Cardiac muscle cell (in vitro differentiated cells and primary cell): ENCODE measurements at regions not wholly inside any gene's neighbourhood (a gene's known extent, or its start where the extent isn't known, plus 50 kb on each side); places are given as distances from the start of the nearest gene placed in this dataset.
"Not testable (repeated sequence)": the region's sequence is repeated elsewhere in the genome, so short reads cannot be mapped to it uniquely, and the experiment has no call there.

Experiments
- DNase-seq, 2 donors: peaks; one replicate each; pipeline versions ENCODE4 v3.0.0 to v3.0.0-alpha.2; 2010 to 2017; ENCODE audit warnings: low read depth in 1 of 2, low spot score in 1 of 2
- H3K27ac ChIP-seq: fragments of 200-600 bp; sonication (generic); 2 replicates; pipeline ENCODE4 v1.5.1; 2016
- H3K27me3 ChIP-seq: fragments of 200-600 bp; sonication (generic); 2 replicates; pipeline ENCODE4 v1.6.0; 2016; ENCODE audit warnings: control low read depth
- H3K36me3 ChIP-seq: fragments of 200-600 bp; sonication (generic); 2 replicates; pipeline ENCODE4 v1.5.1; 2016; ENCODE audit warnings: control low read depth
- H3K4me1 ChIP-seq: fragments of 200-600 bp; sonication (generic); 2 replicates; pipeline ENCODE4 v1.8.1; 2017; ENCODE audit warnings: low read depth, mild to moderate bottlenecking, mixed run types
- H3K4me3 ChIP-seq: fragments of 200-600 bp; sonication (generic); 2 replicates; pipeline ENCODE4 v1.5.1; 2016; ENCODE audit warnings: mild to moderate bottlenecking
- H3K9me3 ChIP-seq: fragments of 200-600 bp; sonication (generic); 2 replicates; pipeline ENCODE4 v1.5.1; 2017; ENCODE audit warnings: low read depth, mild to moderate bottlenecking, control low read depth
- TF ChIP-seq, protein P1 (sequence below): IDR thresholded peaks from 2 replicates; pipeline ENCODE4 v1.5.1; 2012; ENCODE audit warnings: low read depth, mild to moderate bottlenecking, low read length

DNA sequence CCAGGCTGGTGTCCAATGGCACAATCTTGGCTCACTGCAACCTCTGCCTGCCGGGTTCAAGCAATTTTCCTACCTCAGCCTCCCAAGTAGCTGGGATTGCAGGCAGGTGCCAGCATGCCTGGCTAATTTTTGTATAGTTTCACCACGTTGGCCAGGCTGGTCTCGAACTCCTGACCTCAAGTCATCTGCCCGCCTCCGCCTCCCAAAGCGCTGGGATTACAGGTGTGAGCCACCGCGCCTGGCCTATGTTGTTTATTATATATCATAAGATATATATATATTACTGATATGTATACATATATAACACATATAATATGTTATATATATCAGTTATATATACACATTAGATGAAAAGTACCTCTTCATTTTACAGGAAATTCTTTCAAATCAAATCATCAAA, 914.7 kb downstream of the FOXD4L5 start:
- H3K4me1 ChIP-seq, DNase-seq, H3K36me3 ChIP-seq, H3K27ac ChIP-seq, H3K27me3 ChIP-seq, H3K9me3 ChIP-seq, H3K4me3 ChIP-seq: not testable (repeated sequence)

DNA sequence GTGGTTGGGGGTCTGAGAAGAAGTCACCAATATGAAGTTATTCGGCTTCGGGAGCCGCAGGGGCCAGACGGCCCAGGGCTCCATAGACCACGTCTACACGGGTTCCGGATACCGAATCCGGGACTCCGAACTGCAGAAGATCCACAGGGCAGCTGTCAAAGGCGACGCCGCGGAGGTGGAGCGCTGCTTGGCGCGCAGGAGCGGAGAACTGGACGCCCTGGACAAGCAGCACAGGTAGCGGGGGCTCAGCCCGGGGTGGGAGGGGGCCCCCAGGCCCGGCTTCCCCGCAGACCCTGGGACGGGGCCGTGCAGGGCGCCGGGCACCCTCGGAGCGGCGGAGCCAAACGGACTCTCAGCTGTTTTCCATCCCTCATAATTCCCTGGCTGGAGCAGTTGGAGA, 915.4 kb downstream of the FOXD4L5 start:
- not testable (repeated sequence) for H3K9me3 ChIP-seq, H3K27me3 ChIP-seq, H3K36me3 ChIP-seq, H3K4me3 ChIP-seq, DNase-seq, H3K4me1 ChIP-seq, H3K27ac ChIP-seq

DNA sequence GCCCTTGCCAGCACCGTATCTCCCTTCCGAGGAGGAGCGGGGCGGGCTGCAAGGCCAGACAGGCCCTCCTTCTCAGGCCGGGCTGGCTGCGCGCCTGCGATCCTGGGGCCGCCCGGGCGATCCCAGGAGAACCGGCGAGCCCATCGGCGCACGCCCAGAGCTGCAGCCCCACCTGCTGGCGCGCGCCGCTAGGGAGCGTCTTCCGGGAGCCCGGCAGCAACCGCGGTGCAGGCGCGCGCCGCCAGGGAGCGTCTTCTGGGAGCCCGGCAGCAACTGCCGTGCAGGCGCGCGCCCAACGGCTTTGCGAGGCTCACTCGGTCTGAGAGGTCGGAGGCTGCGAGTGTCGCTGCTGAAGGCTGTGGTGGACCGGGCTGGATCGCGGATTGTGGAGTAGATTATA, 915.9 kb downstream of the FOXD4L5 start:
- not testable (repeated sequence) for H3K4me3 ChIP-seq, H3K4me1 ChIP-seq, H3K27ac ChIP-seq, H3K36me3 ChIP-seq, DNase-seq, H3K9me3 ChIP-seq, H3K27me3 ChIP-seq
- TF ChIP-seq, protein P1, sequence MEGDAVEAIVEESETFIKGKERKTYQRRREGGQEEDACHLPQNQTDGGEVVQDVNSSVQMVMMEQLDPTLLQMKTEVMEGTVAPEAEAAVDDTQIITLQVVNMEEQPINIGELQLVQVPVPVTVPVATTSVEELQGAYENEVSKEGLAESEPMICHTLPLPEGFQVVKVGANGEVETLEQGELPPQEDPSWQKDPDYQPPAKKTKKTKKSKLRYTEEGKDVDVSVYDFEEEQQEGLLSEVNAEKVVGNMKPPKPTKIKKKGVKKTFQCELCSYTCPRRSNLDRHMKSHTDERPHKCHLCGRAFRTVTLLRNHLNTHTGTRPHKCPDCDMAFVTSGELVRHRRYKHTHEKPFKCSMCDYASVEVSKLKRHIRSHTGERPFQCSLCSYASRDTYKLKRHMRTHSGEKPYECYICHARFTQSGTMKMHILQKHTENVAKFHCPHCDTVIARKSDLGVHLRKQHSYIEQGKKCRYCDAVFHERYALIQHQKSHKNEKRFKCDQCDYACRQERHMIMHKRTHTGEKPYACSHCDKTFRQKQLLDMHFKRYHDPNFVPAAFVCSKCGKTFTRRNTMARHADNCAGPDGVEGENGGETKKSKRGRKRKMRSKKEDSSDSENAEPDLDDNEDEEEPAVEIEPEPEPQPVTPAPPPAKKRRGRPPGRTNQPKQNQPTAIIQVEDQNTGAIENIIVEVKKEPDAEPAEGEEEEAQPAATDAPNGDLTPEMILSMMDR: peak; percentile 21

DNA sequence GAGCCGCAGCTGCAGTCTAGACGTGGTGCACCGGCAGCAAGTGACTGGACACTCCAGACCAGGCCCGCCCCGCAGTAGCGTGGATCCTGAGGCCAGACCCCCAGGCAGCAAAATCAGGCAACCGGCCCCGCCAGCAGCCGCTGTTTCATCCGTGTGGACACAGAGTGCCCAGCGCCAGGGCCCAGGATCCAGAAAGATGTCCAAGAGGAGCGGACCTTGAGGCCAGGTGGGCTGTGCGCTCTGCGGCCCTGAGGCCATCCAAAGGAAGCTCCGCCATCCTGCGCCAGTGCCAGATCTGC, 916.4 kb downstream of the FOXD4L5 start:
- H3K9me3 ChIP-seq, H3K4me1 ChIP-seq, H3K27me3 ChIP-seq, H3K27ac ChIP-seq, H3K36me3 ChIP-seq, DNase-seq, H3K4me3 ChIP-seq: not testable (repeated sequence)

DNA sequence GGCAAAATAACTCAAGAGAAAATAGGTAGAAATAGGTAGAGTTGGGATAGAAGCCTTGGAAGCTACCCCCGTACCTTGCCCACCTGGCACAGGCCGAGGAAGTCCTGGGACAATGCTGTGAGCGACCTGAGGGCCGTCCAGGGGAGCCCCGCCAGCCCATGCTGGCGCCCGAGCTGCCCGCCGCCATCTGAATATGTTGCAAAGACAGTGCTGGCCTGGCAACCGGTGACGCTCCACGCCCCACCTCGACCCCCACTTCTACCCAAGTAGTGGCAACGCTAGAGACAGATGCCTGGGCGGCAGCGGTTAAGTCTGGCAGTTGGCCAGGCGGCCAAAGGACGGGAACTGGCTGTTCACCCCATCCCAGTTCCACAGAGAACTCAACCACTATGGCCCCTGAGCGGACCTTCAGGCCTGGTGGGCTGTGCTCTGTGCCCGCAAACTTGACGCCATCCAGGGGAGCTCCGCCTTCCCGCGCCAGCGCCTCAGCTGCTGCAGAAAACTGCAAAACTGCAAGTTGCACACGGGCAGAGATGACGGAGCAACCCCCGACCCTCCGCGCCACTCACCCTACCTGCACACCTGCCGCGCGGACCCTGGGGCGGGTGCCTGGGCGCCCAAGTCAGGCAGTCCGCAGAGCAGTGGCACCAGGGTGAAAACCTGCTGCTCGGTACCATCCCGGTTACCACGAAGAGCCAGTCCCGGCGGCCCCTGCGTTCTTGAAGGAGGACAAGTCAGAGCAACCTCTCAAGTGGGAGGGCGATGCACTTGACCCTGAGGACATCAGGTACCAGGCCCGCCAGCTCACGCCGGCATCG, 917.0 kb downstream of the FOXD4L5 start:
- H3K9me3 ChIP-seq, H3K27me3 ChIP-seq, H3K4me3 ChIP-seq, H3K27ac ChIP-seq, H3K4me1 ChIP-seq, DNase-seq, H3K36me3 ChIP-seq: not testable (repeated sequence)
